Neural progenitor cell (in vitro differentiated cells): ENCODE measurements at regions not wholly inside any gene's neighbourhood (a gene's known extent, or its start where the extent isn't known, plus 50 kb on each side); places are given as distances from the start of the nearest gene placed in this dataset.

Source experiments
- EZH2 ChIP-seq: fragments of 200-600 bp; sonication (generic); IDR thresholded peaks from 2 replicates; pipeline ENCODE4 v1.6.1; 2017; ENCODE audit warnings: antibody characterized with exemption, mild to moderate bottlenecking, moderate library complexity
- EZH2phosphoT487 ChIP-seq: fragments of 200-600 bp; sonication (generic); IDR thresholded peaks from 2 replicates; pipeline ENCODE4 v1.6.1; 2017; ENCODE audit warnings: antibody characterized with exemption
- TF ChIP-seq, protein P1 (sequence below): fragments of 200-600 bp; sonication (generic); IDR thresholded peaks from 2 replicates; pipeline ENCODE4 v1.5.1; 2017; ENCODE audit warnings: antibody characterized with exemption, mild to moderate bottlenecking

DNA sequence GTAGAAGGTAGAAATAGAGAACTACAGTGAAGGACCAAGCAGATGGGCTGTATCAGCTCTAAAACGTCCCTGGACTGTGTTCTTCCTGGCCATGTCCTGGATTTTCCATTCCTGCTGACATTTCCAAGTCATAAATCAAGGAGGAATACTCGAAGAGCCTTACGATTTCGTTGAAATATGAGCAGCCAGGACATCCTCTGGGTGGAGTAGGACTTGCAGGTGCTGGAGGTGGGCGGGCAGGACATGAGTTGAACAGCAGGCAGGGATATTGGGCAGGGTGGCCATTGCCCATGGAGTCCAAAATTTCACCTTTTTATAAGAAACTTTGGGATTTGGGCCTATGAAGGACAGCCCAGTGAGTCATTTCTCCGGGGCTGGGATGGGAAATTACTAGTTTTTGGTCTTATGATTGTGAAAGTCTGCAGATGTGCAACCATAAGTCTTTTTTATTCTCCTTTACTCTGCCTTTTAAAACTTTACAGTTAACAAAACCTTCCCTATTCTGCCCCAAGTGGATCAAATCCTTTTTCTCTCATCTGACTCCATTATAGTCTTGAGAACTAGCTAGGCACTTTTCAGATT is 88.8 kb downstream of the TMX1 start:
- TF ChIP-seq, protein P1, sequence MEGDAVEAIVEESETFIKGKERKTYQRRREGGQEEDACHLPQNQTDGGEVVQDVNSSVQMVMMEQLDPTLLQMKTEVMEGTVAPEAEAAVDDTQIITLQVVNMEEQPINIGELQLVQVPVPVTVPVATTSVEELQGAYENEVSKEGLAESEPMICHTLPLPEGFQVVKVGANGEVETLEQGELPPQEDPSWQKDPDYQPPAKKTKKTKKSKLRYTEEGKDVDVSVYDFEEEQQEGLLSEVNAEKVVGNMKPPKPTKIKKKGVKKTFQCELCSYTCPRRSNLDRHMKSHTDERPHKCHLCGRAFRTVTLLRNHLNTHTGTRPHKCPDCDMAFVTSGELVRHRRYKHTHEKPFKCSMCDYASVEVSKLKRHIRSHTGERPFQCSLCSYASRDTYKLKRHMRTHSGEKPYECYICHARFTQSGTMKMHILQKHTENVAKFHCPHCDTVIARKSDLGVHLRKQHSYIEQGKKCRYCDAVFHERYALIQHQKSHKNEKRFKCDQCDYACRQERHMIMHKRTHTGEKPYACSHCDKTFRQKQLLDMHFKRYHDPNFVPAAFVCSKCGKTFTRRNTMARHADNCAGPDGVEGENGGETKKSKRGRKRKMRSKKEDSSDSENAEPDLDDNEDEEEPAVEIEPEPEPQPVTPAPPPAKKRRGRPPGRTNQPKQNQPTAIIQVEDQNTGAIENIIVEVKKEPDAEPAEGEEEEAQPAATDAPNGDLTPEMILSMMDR = no peak
- TF ChIP-seq EZH2phosphoT487 (no peak), EZH2 (no peak)
